Epithelial cell of esophagus (primary cell): ENCODE measurements at regions not wholly inside any gene's neighbourhood (a gene's known extent, or its start where the extent isn't known, plus 50 kb on each side); places are given as distances from the start of the nearest gene placed in this dataset.
"Not testable (repeated sequence)": the region's sequence is repeated elsewhere in the genome, so short reads cannot be mapped to it uniquely, and the experiment has no call there.

Experiments
- DNase-seq: peaks from one replicate; pipeline ENCODE4 v3.0.0; 2010; ENCODE audit warnings: low read depth
- H3K4me3 ChIP-seq: 2 replicates; pipeline ENCODE4 v1.5.1; 2011; ENCODE audit warnings: mild to moderate bottlenecking, low read length, control low read depth
- CTCF ChIP-seq: IDR thresholded peaks from 2 replicates; pipeline ENCODE4 v1.5.1; 2011; ENCODE audit warnings: low read depth, mild to moderate bottlenecking, low read length, control low read depth, inconsistent platforms; ENCODE audit not compliant: insufficient read depth; ENCODE audit errors: missing control alignments

- no peak for DNase-seq
- H3K4me3 ChIP-seq: no peak overlapping the region
- no peak for TF ChIP-seq CTCF
These were observed 72.3 kb upstream of the DHRS4 start for GRCh38 chr14:23881282-23881681.

GRCh38 chr14:23883684-23884540, 69.7 kb upstream of the DHRS4 start:
- TF ChIP-seq CTCF: no peak
- no peak overlapping the region for H3K4me3 ChIP-seq
- no peak for DNase-seq

- TF ChIP-seq CTCF: no peak
- H3K4me3 ChIP-seq: no peak overlapping the region
- DNase-seq: no peak
These were observed 69.0 kb upstream of the DHRS4 start for GRCh38 chr14:23884541-23884904.

- TF ChIP-seq CTCF: no peak
- H3K4me3 ChIP-seq: no peak overlapping the region
- no peak for DNase-seq
These were observed 66.0 kb upstream of the DHRS4 start for GRCh38 chr14:23887536-23887935.

GRCh38 chr14:23891717-23892116, 61.9 kb upstream of the DHRS4 start:
- DNase-seq, H3K4me3 ChIP-seq: not testable (repeated sequence)

GRCh38 chr14:23892289-23892688, 61.3 kb upstream of the DHRS4 start:
- H3K4me3 ChIP-seq, DNase-seq: not testable (repeated sequence)

GRCh38 chr14:23894362-23895052, 59.1 kb upstream of the DHRS4 start:
- no peak for DNase-seq
- no peak overlapping the region for H3K4me3 ChIP-seq
- TF ChIP-seq CTCF: no peak

- H3K4me3 ChIP-seq: no peak overlapping the region
- no peak for TF ChIP-seq CTCF
- DNase-seq: no peak
These were observed 58.5 kb upstream of the DHRS4 start for GRCh38 chr14:23895053-23895419.
